ENCODE measurements at regions not wholly inside any gene's neighbourhood (a gene's known extent, or its start where the extent isn't known, plus 50 kb on each side); places are given as distances from the start of the nearest gene placed in this dataset.
"Not testable (repeated sequence)": the region's sequence is repeated elsewhere in the genome, so short reads cannot be mapped to it uniquely, and the experiment has no call there.

DNA sequence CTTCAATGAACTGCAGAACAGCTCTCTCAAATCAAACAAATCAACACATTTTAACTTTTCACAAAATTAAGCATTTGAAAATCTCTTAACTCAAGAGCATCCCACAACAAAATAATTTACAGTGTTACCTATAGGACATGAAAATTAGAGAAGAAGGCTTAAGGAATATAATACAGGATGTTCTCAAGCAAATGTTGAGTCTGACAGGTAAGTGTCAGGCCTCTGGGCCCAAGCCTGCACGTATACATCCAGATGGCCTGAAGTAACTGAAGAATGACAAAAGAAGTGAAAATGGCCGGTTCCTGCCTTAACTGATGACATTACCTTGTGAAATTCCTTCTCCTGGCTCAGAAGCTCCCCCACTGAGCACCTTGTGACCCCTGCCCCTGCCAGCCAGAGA is 160.6 kb upstream of the NANOGP8 start:
- TF ChIP-seq, protein P1, sequence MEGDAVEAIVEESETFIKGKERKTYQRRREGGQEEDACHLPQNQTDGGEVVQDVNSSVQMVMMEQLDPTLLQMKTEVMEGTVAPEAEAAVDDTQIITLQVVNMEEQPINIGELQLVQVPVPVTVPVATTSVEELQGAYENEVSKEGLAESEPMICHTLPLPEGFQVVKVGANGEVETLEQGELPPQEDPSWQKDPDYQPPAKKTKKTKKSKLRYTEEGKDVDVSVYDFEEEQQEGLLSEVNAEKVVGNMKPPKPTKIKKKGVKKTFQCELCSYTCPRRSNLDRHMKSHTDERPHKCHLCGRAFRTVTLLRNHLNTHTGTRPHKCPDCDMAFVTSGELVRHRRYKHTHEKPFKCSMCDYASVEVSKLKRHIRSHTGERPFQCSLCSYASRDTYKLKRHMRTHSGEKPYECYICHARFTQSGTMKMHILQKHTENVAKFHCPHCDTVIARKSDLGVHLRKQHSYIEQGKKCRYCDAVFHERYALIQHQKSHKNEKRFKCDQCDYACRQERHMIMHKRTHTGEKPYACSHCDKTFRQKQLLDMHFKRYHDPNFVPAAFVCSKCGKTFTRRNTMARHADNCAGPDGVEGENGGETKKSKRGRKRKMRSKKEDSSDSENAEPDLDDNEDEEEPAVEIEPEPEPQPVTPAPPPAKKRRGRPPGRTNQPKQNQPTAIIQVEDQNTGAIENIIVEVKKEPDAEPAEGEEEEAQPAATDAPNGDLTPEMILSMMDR (IDR thresholded peaks at IDR 0.05), result not testable (repeated sequence)
- not testable (repeated sequence) for TF ChIP-seq POLR2AphosphoS5, EP300 (IDR thresholded peaks at IDR 0.05)

Data from upper lobe of left lung (tissue), 4 donors.